DOHH2 (cell line): ENCODE measurements at regions not wholly inside any gene's neighbourhood (a gene's known extent, or its start where the extent isn't known, plus 50 kb on each side); places are given as distances from the start of the nearest gene placed in this dataset.

ENCODE experiments used
- EZH2phosphoT487 ChIP-seq: fragments of 200-600 bp; sonication (generic); IDR thresholded peaks from 2 replicates; pipeline ENCODE4 v1.6.1; 2017; ENCODE audit warnings: borderline replicate concordance, mild to moderate bottlenecking, antibody characterized with exemption, low read length, moderate library complexity, mixed read lengths
- TF ChIP-seq, protein P1 (sequence below): fragments of 200-600 bp; sonication (generic); IDR thresholded peaks from one replicate; pipeline ENCODE4 v1.5.1; 2014; ENCODE audit warnings: antibody characterized with exemption, mild to moderate bottlenecking, low read depth, low read length; ENCODE audit not compliant: poor library complexity, severe bottlenecking

DNA sequence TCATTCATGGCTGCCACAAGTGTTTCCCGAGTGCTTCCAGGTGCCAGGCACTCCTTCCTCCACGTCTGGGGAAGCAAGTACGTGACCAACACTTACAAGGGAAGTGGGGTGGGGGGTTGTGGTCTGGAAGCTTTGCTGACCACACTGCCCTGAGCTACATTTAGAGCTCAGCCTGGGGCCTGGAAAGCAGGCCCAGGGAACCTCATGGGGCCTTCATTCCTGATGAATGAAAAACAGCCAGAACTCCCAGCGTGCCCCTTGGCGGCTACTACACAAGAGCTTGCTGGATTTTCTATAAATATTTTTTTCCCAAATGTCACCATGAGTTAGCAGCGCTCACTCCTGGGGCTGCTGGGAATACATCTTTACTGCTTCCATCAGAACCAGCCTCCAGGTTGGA lies 73.3 kb downstream of the ABCC12 start:
- TF ChIP-seq, protein P1, sequence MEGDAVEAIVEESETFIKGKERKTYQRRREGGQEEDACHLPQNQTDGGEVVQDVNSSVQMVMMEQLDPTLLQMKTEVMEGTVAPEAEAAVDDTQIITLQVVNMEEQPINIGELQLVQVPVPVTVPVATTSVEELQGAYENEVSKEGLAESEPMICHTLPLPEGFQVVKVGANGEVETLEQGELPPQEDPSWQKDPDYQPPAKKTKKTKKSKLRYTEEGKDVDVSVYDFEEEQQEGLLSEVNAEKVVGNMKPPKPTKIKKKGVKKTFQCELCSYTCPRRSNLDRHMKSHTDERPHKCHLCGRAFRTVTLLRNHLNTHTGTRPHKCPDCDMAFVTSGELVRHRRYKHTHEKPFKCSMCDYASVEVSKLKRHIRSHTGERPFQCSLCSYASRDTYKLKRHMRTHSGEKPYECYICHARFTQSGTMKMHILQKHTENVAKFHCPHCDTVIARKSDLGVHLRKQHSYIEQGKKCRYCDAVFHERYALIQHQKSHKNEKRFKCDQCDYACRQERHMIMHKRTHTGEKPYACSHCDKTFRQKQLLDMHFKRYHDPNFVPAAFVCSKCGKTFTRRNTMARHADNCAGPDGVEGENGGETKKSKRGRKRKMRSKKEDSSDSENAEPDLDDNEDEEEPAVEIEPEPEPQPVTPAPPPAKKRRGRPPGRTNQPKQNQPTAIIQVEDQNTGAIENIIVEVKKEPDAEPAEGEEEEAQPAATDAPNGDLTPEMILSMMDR, result no peak
- no peak for TF ChIP-seq EZH2phosphoT487
